ENCODE measurements at regions not wholly inside any gene's neighbourhood (a gene's known extent, or its start where the extent isn't known, plus 50 kb on each side); places are given as distances from the start of the nearest gene placed in this dataset.
A peak's percentile ranks its signal among the peaks of the same experiment; 100 is the strongest.

- H3F3A ChIP-seq (ENCODE audit: insufficient read depth, low read length), result no peaks in the 10 kb centered on the region
- H3K4me3 ChIP-seq (ENCODE audit: low read depth, low read length, poor library complexity, severe bottlenecking), result no peak overlapping the region
- no peak overlapping the region for H3K4me2 ChIP-seq (ENCODE audit: low read length)
- no peaks in the 10 kb centered on the region for H3K4me1 ChIP-seq (ENCODE audit: insufficient read depth, low read length, severe bottlenecking)
- H3K79me2 ChIP-seq (ENCODE audit: insufficient read depth, low read length), result no peaks in the 10 kb centered on the region
- no peak overlapping the region for H3K27ac ChIP-seq (ENCODE audit: low read depth, low read length, poor library complexity, severe bottlenecking)
- no peak overlapping the region for H2AFZ ChIP-seq (ENCODE audit: low read length)
- H3K36me3 ChIP-seq (ENCODE audit: insufficient read depth, low read length), result no peaks in the 10 kb centered on the region
- H3K9ac ChIP-seq (ENCODE audit: low read length), result no peak overlapping the region
- no peaks in the 10 kb centered on the region for H4K20me1 ChIP-seq (ENCODE audit: insufficient read depth, low read length)
- H3K27me3 ChIP-seq (ENCODE audit: insufficient read depth, low read length), result no peaks in the 10 kb centered on the region; the same call in 1 of the 2 replicates
- H3K9me2 ChIP-seq (ENCODE audit: low read depth, low read length), result no peaks in the 10 kb centered on the region
- H3K9me3 ChIP-seq (ENCODE audit: low read length), result no peaks in the 10 kb centered on the region
- TF ChIP-seq EZH2 (IDR thresholded peaks at IDR 0.05; ENCODE audit: borderline replicate concordance, low read length) (no peak), CTCF (IDR thresholded peaks at IDR 0.05; ENCODE audit: low read length) (no peak)
These were observed 138.0 kb upstream of the SDK2 start for GRCh38 chr17:73782231-73782630.

GRCh38 chr17:73782641-73783381, 138.6 kb upstream of the SDK2 start:
- Histone ChIP-seq H4K20me1 (ENCODE audit: insufficient read depth, low read length) (no peaks in the 10 kb centered on the region), H3K9me2 (ENCODE audit: low read depth, low read length) (no peaks in the 10 kb centered on the region), H2AFZ (ENCODE audit: low read length) (no peak overlapping the region), H3K9me3 (ENCODE audit: low read length) (no peaks in the 10 kb centered on the region), H3F3A (ENCODE audit: insufficient read depth, low read length) (no peaks in the 10 kb centered on the region), H3K4me3 (ENCODE audit: low read depth, low read length, poor library complexity, severe bottlenecking) (no peak overlapping the region), H3K27ac (ENCODE audit: low read depth, low read length, poor library complexity, severe bottlenecking) (no peak overlapping the region), H3K27me3 (ENCODE audit: insufficient read depth, low read length) (no peaks in the 10 kb centered on the region; the same call in 1 of the 2 replicates), H3K79me2 (ENCODE audit: insufficient read depth, low read length) (no peaks in the 10 kb centered on the region), H3K36me3 (ENCODE audit: insufficient read depth, low read length) (no peaks in the 10 kb centered on the region), H3K9ac (ENCODE audit: low read length) (no peak overlapping the region), H3K4me1 (ENCODE audit: insufficient read depth, low read length, severe bottlenecking) (no peaks in the 10 kb centered on the region), H3K4me2 (ENCODE audit: low read length) (no peak overlapping the region)
- TF ChIP-seq CTCF (IDR thresholded peaks at IDR 0.05; ENCODE audit: low read length) (peak; percentile 65), EZH2 (IDR thresholded peaks at IDR 0.05; ENCODE audit: borderline replicate concordance, low read length) (no peak)

- H3F3A ChIP-seq (ENCODE audit: insufficient read depth, low read length), result no peaks in the 10 kb centered on the region
- no peaks in the 10 kb centered on the region for H3K9me3 ChIP-seq (ENCODE audit: low read length)
- H3K9ac ChIP-seq (ENCODE audit: low read length), result no peak overlapping the region
- H3K4me3 ChIP-seq (ENCODE audit: low read depth, low read length, poor library complexity, severe bottlenecking), result no peak overlapping the region
- no peak overlapping the region for H3K4me2 ChIP-seq (ENCODE audit: low read length)
- H2AFZ ChIP-seq (ENCODE audit: low read length), result no peak overlapping the region
- H3K9me2 ChIP-seq (ENCODE audit: low read depth, low read length), result no peaks in the 10 kb centered on the region
- H3K79me2 ChIP-seq (ENCODE audit: insufficient read depth, low read length), result no peaks in the 10 kb centered on the region
- no peak for TF ChIP-seq EZH2 (IDR thresholded peaks at IDR 0.05; ENCODE audit: borderline replicate concordance, low read length)
- no peak for TF ChIP-seq CTCF (IDR thresholded peaks at IDR 0.05; ENCODE audit: low read length)
- no peaks in the 10 kb centered on the region; the same call in 1 of the 2 replicates for H3K27me3 ChIP-seq (ENCODE audit: insufficient read depth, low read length)
- no peak overlapping the region for H3K27ac ChIP-seq (ENCODE audit: low read depth, low read length, poor library complexity, severe bottlenecking)
- H3K36me3 ChIP-seq (ENCODE audit: insufficient read depth, low read length), result no peaks in the 10 kb centered on the region
- no peaks in the 10 kb centered on the region for H4K20me1 ChIP-seq (ENCODE audit: insufficient read depth, low read length)
- H3K4me1 ChIP-seq (ENCODE audit: insufficient read depth, low read length, severe bottlenecking), result no peaks in the 10 kb centered on the region
These were observed 139.1 kb upstream of the SDK2 start for GRCh38 chr17:73783382-73783766.

Data from OCI-LY1 (cell line).